HG03378 (cell line): ENCODE measurements at regions not wholly inside any gene's neighbourhood (a gene's known extent, or its start where the extent isn't known, plus 50 kb on each side); places are given as distances from the start of the nearest gene placed in this dataset.
"Not testable (repeated sequence)": the region's sequence is repeated elsewhere in the genome, so short reads cannot be mapped to it uniquely, and the experiment has no call there.

Experiments used
- ATAC-seq: cut with Tn5 transposase; IDR thresholded peaks from one replicate; pipeline ENCODE4 v1.9.1; 2021; ENCODE audit warnings: mild to moderate bottlenecking, moderate library complexity; ENCODE audit not compliant: unreplicated experiment

DNA sequence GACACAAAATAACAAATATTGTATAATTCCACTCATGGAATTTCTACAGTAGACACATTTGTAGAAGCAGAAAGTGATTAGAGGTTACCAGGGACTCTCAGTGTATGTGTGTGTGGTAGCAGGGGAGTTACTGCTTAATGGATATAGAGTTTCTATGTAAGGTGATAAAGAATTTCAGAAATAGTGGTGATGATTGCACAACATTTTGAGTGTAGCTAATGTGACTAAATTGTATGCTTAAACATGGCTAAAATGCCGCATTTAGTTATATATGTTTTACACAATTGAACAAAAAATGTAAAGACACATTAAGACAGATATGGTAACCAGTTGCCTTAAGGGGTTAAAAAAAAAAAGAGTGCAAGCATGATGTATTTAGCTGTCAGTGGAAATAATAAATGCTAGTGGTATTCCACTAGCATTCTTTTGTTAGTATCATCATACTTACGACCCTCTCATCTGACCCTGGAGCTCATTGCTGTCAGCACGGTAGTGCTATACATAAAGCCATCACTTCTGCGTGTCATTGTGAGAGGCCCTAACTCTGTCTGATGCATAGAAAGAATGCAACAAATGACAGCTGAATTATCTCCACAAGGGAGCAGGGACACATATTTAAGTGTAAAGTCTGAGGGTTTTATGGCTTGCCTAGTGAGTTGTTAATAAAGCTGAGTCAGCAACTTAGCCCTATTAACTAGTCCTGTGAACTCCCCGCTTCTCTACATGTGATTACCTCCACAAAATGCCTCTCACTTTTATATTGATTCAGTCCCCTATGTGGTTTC lies 134.1 kb upstream of the RXFP2 start:
- ATAC-seq: no peak

DNA sequence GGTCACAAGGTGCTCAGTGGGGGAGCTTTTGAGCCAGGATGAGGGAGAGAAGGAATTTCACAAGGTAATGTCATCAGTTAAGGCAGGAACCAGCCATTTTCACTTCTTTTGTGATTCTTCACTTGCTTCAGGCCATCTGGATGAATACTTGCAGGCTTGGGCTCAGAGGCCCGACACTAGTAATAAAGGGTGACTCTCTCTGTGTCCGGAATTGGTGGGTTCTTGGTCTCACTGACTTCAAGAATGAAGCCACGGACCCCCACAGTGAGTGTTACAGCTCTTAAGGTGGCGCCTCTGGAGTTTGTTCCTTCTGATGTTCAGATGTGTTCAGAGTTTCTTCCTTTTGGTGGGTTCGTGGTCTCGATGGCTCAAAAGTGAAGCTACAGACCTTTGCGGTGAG lies 131.8 kb upstream of the RXFP2 start:
- not testable (repeated sequence) for ATAC-seq

DNA sequence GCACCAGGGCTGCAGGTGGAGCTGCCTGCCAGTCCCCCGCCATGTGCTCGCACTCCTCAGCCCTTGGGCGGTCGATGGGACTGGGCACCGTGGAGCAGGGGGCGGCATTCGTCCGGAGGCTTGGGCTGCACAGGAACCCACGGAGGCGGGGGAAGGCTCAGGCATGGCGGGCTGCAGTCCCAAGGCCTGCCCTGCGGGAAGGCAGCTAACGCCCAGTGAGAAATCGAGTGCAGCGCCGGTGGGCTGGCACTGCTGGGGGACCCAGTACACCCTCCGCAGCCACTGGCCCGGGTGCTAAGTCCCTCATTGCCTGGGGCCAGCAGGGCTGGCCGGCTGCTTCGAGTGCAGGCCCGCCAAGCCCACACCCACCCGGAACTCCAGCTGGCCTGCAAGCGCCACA lies 130.5 kb upstream of the RXFP2 start:
- not testable (repeated sequence) for ATAC-seq

DNA sequence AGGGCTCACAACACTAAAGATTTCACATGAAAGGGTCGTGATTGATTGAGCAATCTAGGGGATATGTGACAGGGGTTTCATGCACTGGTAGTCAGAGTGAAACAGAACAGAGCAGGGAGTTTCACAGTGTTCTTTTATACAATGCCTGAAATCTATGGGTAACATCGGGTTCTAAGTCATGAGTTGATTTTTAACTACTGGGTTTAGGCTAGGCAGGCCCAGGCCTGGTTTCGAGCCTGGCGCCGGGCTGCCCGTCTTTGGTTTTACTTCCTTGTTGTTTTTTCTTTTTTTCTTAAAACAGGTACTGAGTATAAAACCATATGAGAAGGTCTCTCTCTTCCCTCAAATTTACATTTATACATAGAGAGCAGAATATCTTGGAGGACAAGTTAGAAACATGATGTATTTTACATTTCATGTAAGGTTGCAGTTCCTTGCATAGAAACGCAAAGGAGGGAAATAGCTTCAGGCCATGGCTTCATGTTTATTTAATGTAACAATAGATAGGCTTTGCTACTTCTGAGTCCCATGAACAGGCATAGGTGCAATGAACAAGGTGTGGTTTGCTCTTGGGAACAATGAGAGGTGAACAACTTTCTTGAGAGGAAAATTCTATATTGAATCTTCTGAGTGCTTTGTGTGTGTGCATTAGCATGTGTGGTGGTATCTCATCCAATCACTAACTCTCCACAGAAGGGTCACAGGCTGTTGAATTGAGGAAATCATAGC lies 128.9 kb upstream of the RXFP2 start:
- no peak for ATAC-seq

DNA sequence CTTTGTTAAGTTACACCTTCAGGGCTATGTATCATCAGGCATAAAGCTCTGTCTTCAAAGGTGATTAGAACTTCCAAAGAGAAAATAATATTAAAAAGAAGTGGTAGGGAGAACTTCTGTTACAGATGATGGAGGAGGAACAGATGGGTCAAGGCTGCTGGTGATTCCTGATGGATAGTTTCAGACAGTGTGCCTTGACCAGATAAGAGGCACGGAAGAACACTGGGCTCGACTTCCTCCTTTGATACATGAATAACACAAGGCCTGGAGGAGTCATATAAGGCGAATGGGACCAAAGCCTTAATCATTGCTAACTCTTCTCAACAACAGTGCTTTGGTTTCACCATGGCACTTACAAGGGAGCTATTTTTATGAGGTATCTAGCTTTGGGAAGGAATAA lies 128.1 kb upstream of the RXFP2 start:
- no peak for ATAC-seq

DNA sequence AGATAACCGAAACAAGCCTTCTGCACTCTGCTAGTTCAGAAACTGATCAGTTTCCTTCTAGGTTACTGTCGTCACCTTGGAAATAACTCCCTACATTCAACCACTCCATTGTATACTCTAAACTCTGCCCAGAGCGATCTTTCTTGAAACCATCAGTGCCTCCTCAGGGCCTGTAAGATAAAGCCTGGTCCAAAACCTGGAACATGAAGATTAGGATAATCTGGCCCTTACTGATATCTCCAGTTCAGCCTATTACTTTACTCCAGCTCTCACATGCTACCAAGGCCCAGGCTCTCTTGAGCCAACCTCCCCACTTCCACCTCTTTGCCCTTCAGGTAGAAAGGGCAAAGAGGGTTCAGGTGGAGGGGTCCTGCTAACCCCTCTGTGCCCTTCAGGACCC lies 125.3 kb upstream of the RXFP2 start:
- ATAC-seq: no peak

DNA sequence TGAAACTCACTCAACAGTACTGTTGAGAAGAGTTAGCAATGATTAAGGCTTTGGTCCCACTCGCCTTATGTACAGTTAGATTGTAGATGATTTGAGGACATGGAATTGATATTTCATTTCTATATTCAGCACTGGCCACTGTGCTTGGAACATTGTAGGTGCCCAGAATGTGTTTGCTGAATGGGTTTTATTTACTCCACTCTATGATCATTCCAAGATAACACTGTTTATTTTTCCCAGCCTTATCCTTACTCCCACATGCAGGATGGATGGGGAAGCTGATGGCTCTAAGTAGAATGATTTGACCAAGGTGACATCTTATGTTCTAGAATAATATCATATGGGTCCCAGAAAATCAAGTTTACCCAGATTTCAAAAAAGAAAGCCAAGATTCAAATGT lies 124.6 kb upstream of the RXFP2 start:
- ATAC-seq: no peak

DNA sequence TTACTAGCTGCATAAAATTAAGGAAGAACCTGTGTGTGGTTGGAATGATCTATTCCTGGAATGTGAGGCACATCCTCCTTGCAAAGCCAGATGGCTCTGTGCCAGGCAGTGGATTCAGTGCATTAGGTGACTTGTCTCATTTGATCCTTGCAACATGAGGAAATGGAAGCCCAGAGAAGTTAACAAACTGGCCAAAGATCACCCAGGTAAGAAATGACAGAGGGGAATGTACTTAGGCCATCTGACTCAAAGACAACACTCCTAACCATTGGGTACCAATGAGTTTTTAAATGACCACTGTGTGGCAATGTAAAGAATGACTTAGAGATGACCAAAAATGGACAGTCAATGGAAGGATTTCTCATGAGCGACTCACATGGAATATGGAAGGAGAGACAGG lies 114.2 kb upstream of the RXFP2 start:
- ATAC-seq: no peak

DNA sequence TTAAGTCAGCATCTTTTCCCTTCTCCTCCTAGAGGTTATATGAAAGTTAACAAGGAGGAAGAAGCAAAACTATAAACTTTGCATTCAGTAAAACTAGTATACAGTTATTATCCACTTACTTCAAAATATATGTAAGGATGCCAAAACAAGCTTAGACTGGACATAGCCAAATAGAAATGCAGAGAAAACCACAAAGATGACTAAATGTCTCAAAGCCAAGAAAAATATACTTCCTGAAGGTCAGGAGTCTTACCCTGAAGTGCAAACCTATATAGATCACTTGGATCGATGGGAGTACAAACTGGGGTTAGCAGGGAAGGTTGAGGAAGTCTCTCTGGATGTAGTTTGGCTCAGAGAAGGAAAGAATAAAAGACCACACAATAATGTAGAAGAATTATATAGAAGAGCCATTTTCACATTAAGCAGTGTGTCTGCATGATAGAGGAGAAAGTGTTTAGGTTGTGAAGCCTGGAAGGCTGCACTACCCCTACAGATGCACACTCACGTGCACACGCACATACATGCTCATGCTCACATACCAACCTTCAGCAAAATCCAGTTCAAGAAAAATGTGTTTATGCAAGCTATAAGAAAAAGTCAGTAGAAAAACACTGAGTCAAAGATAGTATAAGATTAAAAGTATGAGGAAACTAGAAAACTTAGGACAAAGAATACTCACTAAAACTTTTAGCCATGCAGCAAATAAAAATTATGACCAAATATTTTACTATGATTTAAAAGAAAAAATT lies 112.1 kb upstream of the RXFP2 start:
- no peak for ATAC-seq

DNA sequence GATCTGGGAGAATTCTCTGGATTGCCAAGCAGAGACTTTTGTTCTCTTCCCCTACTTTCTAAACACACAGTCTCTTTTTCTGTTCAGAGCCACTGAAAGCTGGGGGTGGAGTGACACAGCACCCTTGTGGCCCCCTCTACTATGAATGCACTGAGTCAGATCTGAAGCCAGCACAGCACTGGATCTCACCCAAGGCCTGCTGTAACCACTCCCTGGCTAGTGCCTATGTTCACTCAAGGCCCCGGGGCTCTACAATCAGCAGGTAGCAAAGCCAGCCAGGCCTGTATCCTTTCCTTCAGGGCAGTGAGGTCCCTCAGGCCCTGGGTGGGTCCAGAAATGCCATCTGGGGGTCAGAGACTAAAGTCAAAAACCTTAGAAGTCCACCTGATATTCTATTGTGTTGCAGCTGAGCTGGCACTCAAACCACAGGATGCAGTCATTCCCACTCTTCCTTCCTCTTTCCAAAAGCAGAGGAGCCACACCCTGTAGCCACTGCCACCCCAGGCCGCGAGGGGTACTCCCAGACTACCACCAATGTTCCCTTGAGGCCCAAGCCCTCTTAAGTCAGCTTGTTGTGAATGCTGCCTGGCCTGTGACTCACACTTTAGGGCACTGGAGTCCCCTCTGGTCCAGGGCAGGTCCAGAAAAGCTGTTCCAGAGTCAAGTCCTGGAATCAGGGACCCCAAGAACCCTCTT lies 110.1 kb upstream of the RXFP2 start:
- no peak for ATAC-seq

DNA sequence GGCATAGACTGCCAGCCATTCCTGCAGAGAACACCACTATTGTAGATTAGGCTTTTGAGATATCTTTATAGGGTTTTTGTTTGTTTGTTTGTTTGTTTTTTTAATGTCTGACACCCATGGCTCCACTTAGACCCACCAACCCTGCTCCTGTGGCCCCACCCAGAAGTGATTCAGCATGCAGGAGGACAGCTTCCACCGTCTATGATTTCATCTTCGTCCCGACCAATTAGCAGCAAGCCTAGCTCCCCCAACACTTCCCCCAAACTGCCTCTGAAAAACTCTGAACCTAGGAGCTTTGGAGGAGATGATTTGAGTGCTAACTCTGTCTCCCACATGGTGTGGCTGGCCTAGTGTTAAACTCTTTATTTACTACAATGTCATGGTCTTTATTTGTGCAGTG lies 108.3 kb upstream of the RXFP2 start:
- no peak for ATAC-seq

DNA sequence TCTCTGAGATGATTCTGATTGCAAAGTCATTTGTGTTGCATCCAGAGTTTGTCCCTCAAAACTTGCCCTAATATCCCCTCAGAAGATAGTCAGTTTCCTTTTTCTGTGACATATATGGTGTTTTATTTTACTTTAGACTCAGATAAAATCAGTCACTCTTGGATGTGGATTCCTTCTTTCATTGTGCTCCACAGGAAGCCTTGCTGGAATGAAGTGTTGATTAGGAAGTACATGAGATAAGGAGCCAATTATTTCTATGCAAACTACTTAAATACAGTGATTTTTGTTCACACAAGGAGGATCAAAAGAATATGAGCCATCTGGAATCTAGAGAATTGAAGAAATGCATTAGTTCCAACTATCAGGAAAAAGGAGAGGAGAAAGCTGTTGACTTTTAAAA lies 107.6 kb upstream of the RXFP2 start:
- ATAC-seq: no peak

DNA sequence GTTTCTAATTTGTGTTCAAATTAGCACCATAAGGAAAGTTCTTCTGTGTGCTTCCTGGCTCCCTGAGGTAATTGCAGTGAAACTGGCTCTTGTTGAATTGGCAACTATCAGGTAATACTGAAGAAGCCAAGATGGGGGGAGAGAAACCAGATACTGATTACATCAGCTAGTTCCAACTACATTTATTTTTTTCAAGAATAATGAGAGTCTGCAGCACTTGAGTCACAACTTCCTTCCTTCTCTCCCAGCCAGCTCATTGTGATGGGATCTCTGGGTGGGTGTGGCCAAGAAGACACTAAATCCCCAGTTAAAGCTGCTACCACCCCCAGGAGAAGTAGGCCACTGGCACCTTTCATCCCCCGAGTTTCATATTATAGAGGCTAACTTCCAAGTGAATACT lies 100.7 kb upstream of the RXFP2 start:
- no peak for ATAC-seq

DNA sequence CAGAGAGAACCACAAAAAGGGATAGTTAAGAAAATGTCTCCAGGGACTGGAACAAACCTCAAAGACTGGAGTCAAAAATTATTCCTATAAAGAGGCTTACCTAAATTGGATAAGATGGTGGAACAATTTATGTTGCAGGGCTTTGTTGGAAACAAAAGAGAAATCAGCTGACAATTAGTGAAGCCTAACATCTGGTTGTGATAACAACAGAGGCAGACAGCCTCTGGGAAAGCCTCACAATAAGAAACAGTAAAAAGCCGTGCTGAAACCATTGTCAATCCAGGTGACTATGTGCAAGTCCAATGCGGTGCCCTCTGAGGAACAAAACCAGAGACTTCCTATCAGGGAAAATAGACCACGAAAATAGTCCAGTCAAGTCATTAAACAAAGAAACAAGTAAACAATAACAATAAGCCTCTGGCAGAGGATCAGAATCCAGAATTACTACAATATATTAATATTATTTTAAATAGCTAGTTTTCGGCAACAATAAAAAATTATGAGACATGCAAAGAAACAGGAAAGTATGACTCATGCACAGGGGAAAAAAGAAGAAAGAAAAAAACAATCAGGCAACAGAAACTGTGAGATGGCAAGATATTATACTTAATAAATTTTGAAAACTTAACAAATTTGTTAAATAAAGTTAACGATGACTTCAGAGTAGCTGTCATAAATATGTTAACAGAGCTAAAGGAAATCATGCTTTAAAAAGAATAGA lies 99.7 kb upstream of the RXFP2 start:
- no peak for ATAC-seq

DNA sequence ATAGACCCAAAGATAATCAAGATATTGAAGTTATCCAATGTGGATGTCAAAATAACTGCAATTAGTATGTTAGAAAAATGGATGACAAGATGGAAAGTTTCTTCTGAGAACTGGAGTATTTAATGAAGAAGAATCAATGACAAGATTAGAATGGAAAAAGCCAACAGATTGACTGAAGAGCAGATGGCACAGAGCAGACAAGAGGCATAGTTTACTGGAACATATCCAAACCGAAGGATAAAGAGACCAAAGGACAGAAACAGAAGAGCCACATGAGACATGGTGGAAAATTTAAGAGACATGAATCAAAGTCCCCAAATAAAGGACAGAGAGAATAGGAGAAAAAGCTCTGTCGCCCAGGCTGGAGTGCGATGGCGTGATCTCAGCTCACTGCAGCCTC lies 89.6 kb upstream of the RXFP2 start:
- no peak for ATAC-seq

DNA sequence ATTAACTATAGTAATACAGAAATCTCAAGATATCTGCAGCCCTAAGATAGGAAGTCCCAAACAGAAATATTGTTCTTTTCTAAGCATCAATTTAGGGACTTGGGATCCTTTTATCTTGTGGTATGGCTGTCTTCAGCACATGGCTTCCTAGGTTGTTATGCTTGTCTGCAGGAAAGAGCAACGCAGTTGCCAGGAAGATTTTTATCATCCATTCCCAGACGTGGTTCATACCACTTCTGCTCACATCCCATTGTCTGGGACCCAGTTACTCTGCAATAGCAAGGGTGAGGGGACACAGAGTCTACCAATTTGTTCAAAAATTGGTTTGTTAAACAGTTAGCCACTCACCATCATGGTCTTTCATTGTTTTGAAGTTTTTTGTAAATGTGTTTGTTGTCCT lies 85.6 kb upstream of the RXFP2 start:
- no peak for ATAC-seq

DNA sequence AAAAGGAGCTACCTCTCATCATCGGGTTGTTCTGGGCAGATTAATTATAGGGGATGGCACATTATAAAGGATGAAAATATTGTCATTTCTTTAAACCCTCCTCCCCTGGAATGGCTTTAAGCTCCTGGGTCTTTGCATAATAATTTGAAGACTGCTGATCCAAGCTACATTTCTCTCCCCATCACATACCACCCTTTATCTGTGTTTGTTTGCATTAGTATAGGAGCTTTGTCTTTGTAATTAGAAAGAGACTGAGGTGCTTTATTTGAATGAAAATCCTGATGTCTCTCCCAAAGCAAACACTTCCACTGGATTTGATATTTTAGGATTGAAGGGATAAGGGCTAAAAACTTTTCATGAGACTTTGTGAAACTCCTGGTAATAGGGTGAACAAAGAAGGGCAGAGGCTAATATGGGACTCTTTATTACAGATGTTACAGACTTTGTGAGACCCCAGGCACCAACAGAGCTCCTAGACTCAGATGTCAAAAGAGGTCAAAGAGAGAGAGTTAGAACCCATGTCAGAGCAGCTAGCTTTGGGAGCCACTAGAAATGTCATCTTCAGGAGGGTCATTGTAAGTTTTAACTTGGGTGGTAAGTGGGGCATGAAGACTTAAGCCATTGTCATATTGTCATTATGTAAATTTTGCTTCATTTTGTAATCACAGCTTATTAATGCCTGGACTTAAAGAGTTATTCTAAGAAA lies 75.3 kb upstream of the RXFP2 start:
- no peak for ATAC-seq

DNA sequence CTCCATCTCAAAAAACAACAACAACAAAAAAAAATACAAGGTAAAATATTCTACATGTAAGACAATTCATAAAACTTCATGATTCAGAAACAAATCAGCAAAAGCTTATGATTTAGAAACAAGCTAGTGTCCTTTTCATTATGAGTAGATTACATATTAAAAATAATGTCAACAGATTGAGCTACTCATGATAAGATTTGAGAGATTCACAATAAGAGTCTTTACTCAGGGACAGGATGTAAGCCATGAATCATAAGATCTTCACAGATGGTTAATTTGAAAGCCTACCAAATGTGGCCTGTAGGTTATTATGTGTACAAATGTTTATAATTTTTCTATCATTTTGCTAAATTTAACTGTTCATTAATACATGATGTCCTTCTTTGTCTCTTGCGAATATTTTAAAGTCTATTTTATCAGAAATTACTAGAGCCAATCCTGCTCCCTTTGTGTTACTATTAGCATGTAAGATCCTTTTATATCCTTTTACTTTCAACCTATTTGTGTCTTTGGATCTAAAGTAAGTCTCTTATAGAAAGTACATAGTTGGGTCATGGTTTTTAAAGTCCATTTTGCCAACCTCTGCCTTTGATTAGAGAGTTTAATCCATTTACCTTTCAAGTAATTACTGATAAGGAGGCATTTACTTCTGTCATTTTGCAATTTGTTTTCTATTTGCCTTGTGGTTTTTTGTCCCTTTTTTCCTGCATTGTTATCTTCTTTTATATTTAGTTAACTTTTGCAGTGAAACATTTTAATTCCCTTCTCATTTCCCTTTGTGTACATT lies 68.3 kb upstream of the RXFP2 start:
- no peak for ATAC-seq

DNA sequence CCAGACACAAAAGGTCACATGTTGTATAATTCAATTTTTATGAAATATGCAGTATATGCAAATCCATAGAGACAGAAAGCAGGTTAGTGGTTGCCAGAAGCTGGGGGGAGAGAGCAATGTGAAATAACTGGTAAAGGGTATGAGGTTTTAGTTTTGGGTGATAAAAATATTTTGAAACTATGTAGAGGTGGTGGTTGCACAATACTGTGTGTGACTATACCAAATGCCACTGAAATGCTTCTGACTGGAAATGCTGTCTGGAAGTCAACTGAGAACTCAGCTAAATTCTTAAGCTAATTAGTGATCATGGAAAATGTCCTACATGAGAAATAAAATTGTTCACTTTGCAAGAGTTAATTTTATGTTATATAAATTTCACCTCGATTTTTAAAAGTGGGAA lies 65.3 kb upstream of the RXFP2 start:
- no peak for ATAC-seq
